8988T (cell line): ENCODE measurements at regions not wholly inside any gene's neighbourhood (a gene's known extent, or its start where the extent isn't known, plus 50 kb on each side); places are given as distances from the start of the nearest gene placed in this dataset.
"Not testable (repeated sequence)": the region's sequence is repeated elsewhere in the genome, so short reads cannot be mapped to it uniquely, and the experiment has no call there.

ENCODE experiments used
- DNase-seq: peaks from one replicate; pipeline ENCODE4 v3.0.0; 2011

GRCh38 chr12:105595440-105595839 is 264.9 kb downstream of the C12orf75 start:
- DNase-seq = no peak

- no peak for DNase-seq
Observed at GRCh38 chr12:105596731-105597130, 266.2 kb downstream of the C12orf75 start.

GRCh38 chr12:105598031-105598430 is 267.5 kb downstream of the C12orf75 start:
- DNase-seq = no peak

GRCh38 chr12:105600911-105601545 is 270.5 kb downstream of the C12orf75 start:
- DNase-seq = no peak

GRCh38 chr12:105602312-105602711 is 271.8 kb downstream of the C12orf75 start:
- DNase-seq = not testable (repeated sequence)

- DNase-seq = not testable (repeated sequence)
Observed at GRCh38 chr12:105604281-105604680, 273.8 kb downstream of the C12orf75 start.

- not testable (repeated sequence) for DNase-seq
Observed at GRCh38 chr12:105606613-105607012, 276.1 kb downstream of the C12orf75 start.

- not testable (repeated sequence) for DNase-seq
Observed at GRCh38 chr12:105609001-105609400, 278.5 kb downstream of the C12orf75 start.

GRCh38 chr12:105610459-105610858 is 280.0 kb downstream of the C12orf75 start:
- DNase-seq = no peak

GRCh38 chr12:105611340-105611739 is 280.8 kb downstream of the C12orf75 start:
- no peak for DNase-seq

GRCh38 chr12:105613269-105613668 is 282.8 kb downstream of the C12orf75 start:
- DNase-seq = no peak

- no peak for DNase-seq
Observed at GRCh38 chr12:105613887-105614286, 283.4 kb downstream of the C12orf75 start.

- no peak for DNase-seq
Observed at GRCh38 chr12:105616971-105617540, 286.6 kb downstream of the C12orf75 start.

- no peak for DNase-seq
Observed at GRCh38 chr12:105622220-105622619, 291.7 kb downstream of the C12orf75 start.

GRCh38 chr12:105622846-105623736 is 292.6 kb downstream of the C12orf75 start:
- DNase-seq = no peak

GRCh38 chr12:105626653-105627052 is 296.2 kb downstream of the C12orf75 start:
- DNase-seq = no peak

GRCh38 chr12:105637470-105637869 is 307.0 kb downstream of the C12orf75 start:
- DNase-seq = no peak

GRCh38 chr12:105640761-105641160 is 310.3 kb downstream of the C12orf75 start:
- no peak for DNase-seq

GRCh38 chr12:105641749-105642148 is 311.3 kb downstream of the C12orf75 start:
- no peak for DNase-seq

GRCh38 chr12:105644770-105645169 is 314.3 kb downstream of the C12orf75 start:
- no peak for DNase-seq

- no peak for DNase-seq
Observed at GRCh38 chr12:105654606-105655005, 324.1 kb downstream of the C12orf75 start.

GRCh38 chr12:105658389-105658788 is 327.9 kb downstream of the C12orf75 start:
- no peak for DNase-seq

GRCh38 chr12:105659355-105660075 is 329.0 kb downstream of the C12orf75 start:
- DNase-seq = no peak
